ENCODE measurements at regions not wholly inside any gene's neighbourhood (a gene's known extent, or its start where the extent isn't known, plus 50 kb on each side); places are given as distances from the start of the nearest gene placed in this dataset.

GRCh38 chr21:32858628-32859027 is 87.1 kb upstream of the PAXBP1 start (continued):
- TF ChIP-seq ATF1 (CRISPR knock-in tag; IDR thresholded peaks at IDR 0.05) (no peak), MAX (CRISPR knock-in tag; IDR thresholded peaks at IDR 0.05) (no peak)

DNA sequence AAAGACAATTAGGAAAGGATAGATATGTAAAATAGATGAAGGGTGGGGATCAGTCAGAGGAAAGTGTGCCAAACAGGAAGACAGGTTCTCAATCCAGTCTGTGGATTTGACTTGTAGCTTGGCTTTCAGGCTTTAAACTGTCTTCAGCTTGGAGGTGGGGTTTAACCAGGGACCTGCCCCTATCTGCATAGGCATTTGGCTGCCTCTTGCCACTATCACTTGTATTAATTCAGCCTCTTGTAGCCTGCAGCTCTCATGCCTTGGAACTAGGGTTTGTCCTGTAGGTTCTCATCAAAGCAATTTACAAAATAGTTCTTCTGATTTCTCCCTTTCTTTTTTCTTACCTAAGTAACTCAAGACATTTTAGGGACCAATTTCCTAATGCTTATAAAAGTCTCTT is 88.8 kb upstream of the PAXBP1 start:
- Mint-ChIP-seq H3K27ac (no peak overlapping the region), H3K4me3 (no peak overlapping the region), H3K4me1 (peaks cover 16% of the 10 kb centered on the region), H3K27me3 (ENCODE audit: low read depth) (no peaks in the 10 kb centered on the region), H3K9me3 (peaks cover 36% of the 10 kb centered on the region), H3K36me3 (peaks cover 19% of the 10 kb centered on the region)
- no peak for DNase-seq (ENCODE audit: low spot score)
- POLR2A ChIA-PET: no interaction called here
- CTCF ChIA-PET: no interaction called here
- ATAC-seq: no peak
- TF ChIP-seq, protein P1, sequence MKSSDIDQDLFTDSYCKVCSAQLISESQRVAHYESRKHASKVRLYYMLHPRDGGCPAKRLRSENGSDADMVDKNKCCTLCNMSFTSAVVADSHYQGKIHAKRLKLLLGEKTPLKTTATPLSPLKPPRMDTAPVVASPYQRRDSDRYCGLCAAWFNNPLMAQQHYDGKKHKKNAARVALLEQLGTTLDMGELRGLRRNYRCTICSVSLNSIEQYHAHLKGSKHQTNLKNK (CRISPR knock-in tag; IDR thresholded peaks at IDR 0.05): no peak
- no peak for TF ChIP-seq ZNF423 (CRISPR knock-in tag; IDR thresholded peaks at IDR 0.05)
- TF ChIP-seq OVOL2 (CRISPR knock-in tag; IDR thresholded peaks at IDR 0.05; ENCODE audit: borderline replicate concordance): no peak
- TF ChIP-seq, protein P2, sequence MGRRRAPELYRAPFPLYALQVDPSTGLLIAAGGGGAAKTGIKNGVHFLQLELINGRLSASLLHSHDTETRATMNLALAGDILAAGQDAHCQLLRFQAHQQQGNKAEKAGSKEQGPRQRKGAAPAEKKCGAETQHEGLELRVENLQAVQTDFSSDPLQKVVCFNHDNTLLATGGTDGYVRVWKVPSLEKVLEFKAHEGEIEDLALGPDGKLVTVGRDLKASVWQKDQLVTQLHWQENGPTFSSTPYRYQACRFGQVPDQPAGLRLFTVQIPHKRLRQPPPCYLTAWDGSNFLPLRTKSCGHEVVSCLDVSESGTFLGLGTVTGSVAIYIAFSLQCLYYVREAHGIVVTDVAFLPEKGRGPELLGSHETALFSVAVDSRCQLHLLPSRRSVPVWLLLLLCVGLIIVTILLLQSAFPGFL (CRISPR knock-in tag; IDR thresholded peaks at IDR 0.05; ENCODE audit: borderline replicate concordance): no peak
- TF ChIP-seq, protein P3, sequence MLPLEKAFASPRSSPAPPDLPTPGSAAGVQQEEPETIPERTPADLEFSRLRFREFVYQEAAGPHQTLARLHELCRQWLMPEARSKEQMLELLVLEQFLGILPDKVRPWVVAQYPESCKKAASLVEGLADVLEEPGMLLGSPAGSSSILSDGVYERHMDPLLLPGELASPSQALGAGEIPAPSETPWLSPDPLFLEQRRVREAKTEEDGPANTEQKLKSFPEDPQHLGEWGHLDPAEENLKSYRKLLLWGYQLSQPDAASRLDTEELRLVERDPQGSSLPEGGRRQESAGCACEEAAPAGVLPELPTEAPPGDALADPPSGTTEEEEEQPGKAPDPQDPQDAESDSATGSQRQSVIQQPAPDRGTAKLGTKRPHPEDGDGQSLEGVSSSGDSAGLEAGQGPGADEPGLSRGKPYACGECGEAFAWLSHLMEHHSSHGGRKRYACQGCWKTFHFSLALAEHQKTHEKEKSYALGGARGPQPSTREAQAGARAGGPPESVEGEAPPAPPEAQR (CRISPR knock-in tag; IDR thresholded peaks at IDR 0.05): no peak
- no peak for TF ChIP-seq JAZF1 (CRISPR knock-in tag; IDR thresholded peaks at IDR 0.05)
- TF ChIP-seq, protein P4, sequence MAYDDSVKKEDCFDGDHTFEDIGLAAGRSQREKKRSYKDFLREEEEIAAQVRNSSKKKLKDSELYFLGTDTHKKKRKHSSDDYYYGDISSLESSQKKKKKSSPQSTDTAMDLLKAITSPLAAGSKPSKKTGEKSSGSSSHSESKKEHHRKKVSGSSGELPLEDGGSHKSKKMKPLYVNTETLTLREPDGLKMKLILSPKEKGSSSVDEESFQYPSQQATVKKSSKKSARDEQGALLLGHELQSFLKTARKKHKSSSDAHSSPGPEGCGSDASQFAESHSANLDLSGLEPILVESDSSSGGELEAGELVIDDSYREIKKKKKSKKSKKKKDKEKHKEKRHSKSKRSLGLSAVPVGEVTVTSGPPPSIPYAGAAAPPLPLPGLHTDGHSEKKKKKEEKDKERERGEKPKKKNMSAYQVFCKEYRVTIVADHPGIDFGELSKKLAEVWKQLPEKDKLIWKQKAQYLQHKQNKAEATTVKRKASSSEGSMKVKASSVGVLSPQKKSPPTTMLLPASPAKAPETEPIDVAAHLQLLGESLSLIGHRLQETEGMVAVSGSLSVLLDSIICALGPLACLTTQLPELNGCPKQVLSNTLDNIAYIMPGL (CRISPR knock-in tag; IDR thresholded peaks at IDR 0.05): no peak
- TF ChIP-seq ZBTB21 (CRISPR knock-in tag; IDR thresholded peaks at IDR 0.05; ENCODE audit: borderline replicate concordance): no peak
- no peak for TF ChIP-seq MXD4 (CRISPR knock-in tag; IDR thresholded peaks at IDR 0.05; ENCODE audit: borderline replicate concordance)

DNA sequence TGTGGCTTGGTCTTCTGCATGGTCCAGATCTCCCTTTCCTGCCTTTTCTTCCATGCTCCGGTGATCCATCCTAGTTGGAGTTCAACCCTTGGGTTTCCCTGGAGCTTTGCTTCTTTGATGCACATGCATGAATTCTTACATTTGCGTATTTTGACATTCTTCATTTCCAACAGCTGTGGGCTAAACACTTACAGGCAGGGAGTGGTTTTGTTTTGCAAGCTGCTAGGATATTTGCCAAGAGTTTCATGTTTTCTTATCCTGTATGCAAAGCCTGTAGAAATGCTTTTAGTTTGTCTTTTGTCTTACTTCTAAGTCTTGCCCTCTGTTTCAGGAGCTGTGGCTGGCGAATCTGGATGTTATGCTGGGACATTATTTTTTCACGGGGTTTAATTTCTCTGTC is 90.3 kb upstream of the PAXBP1 start:
- Mint-ChIP-seq H3K9me3 (peaks cover 24% of the 10 kb centered on the region), H3K27ac (0 out of 2 replicates have a peak overlapping the region, but pooled peaks have one; percentile 64), H3K27me3 (ENCODE audit: low read depth) (no peaks in the 10 kb centered on the region), H3K4me1 (peaks cover 16% of the 10 kb centered on the region), H3K4me3 (no peak overlapping the region), H3K36me3 (peaks cover 13% of the 10 kb centered on the region)
- ATAC-seq (no peak), DNase-seq (ENCODE audit: low spot score) (no peak)
- TF ChIP-seq RELA (CRISPR knock-in tag; IDR thresholded peaks at IDR 0.05; ENCODE audit: borderline replicate concordance) (no peak), ZNF423 (CRISPR knock-in tag; IDR thresholded peaks at IDR 0.05) (no peak), ZNF219 (CRISPR knock-in tag; IDR thresholded peaks at IDR 0.05; ENCODE audit: borderline replicate concordance) (no peak), STAT6 (CRISPR knock-in tag; conservative IDR thresholded peaks at IDR 0.05; ENCODE audit: low read depth) (no peak), ATF1 (CRISPR knock-in tag; IDR thresholded peaks at IDR 0.05) (no peak), SP1 (CRISPR knock-in tag; conservative IDR thresholded peaks at IDR 0.05) (no peak), ZNF671 (CRISPR knock-in tag; IDR thresholded peaks at IDR 0.05) (no peak)
- CTCF ChIA-PET: interaction anchor here (0.7 to 0.8 kb wide), 2 partner anchors 79 to 134 kb away, joined by 3 read pairs; no protein-coding TSS in a partner anchor
- POLR2A ChIA-PET: no interaction called here
